ENCODE measurements at regions not wholly inside any gene's neighbourhood (a gene's known extent, or its start where the extent isn't known, plus 50 kb on each side); places are given as distances from the start of the nearest gene placed in this dataset.
"Not testable (repeated sequence)": the region's sequence is repeated elsewhere in the genome, so short reads cannot be mapped to it uniquely, and the experiment has no call there.

- no peak for TF ChIP-seq CTCF (conservative IDR thresholded peaks at IDR 0.05; ENCODE audit: low read depth, low read length)
- H3K4me3 ChIP-seq (ENCODE audit: low read depth, low read length) = no peak overlapping the region
- no peak for DNase-seq (ENCODE audit: low read depth)
These were observed 886.5 kb upstream of the EPHA5 start for GRCh38 chr4:66556651-66557278.

- TF ChIP-seq CTCF (conservative IDR thresholded peaks at IDR 0.05; ENCODE audit: low read depth, low read length) = no peak
- no peak for DNase-seq (ENCODE audit: low read depth)
- no peak overlapping the region for H3K4me3 ChIP-seq (ENCODE audit: low read depth, low read length)
These were observed 885.0 kb upstream of the EPHA5 start for GRCh38 chr4:66555301-66555700.

- H3K4me3 ChIP-seq (ENCODE audit: low read depth, low read length) = no peak overlapping the region
- no peak for TF ChIP-seq CTCF (conservative IDR thresholded peaks at IDR 0.05; ENCODE audit: low read depth, low read length)
- no peak for DNase-seq (ENCODE audit: low read depth)
These were observed 884.5 kb upstream of the EPHA5 start for GRCh38 chr4:66554826-66555225.

GRCh38 chr4:66545301-66545700, 875.0 kb upstream of the EPHA5 start:
- not testable (repeated sequence) for H3K4me3 ChIP-seq (ENCODE audit: low read depth, low read length); DNase-seq (ENCODE audit: low read depth)

- H3K4me3 ChIP-seq (ENCODE audit: low read depth, low read length) = no peak overlapping the region
- no peak for TF ChIP-seq CTCF (conservative IDR thresholded peaks at IDR 0.05; ENCODE audit: low read depth, low read length)
- DNase-seq (ENCODE audit: low read depth) = no peak
These were observed 874.0 kb upstream of the EPHA5 start for GRCh38 chr4:66544281-66544680.

GRCh38 chr4:66539745-66540144, 869.5 kb upstream of the EPHA5 start:
- no peak overlapping the region for H3K4me3 ChIP-seq (ENCODE audit: low read depth, low read length)
- DNase-seq (ENCODE audit: low read depth) = no peak
- TF ChIP-seq CTCF (conservative IDR thresholded peaks at IDR 0.05; ENCODE audit: low read depth, low read length) = no peak

GRCh38 chr4:66524781-66525180, 854.5 kb upstream of the EPHA5 start:
- no peak for DNase-seq (ENCODE audit: low read depth)
- no peak for TF ChIP-seq CTCF (conservative IDR thresholded peaks at IDR 0.05; ENCODE audit: low read depth, low read length)
- H3K4me3 ChIP-seq (ENCODE audit: low read depth, low read length) = no peak overlapping the region
